ENCODE measurements at regions not wholly inside any gene's neighbourhood (a gene's known extent, or its start where the extent isn't known, plus 50 kb on each side); places are given as distances from the start of the nearest gene placed in this dataset.

GRCh38 chr12:92489781-92490180, 213.0 kb upstream of the PLEKHG7 start:
- TF ChIP-seq ZFP30 (CRISPR knock-in tag; IDR thresholded peaks at IDR 0.05): no peak
- no peak for TF ChIP-seq GLIS3 (CRISPR knock-in tag; IDR thresholded peaks at IDR 0.05)
- TF ChIP-seq TCF4 (CRISPR knock-in tag; IDR thresholded peaks at IDR 0.05; ENCODE audit: borderline replicate concordance): no peak

Measured in SK-N-SH treated with all-trans-retinoic acid at 6 μM for 48 hours (cell line).